ENCODE measurements at regions not wholly inside any gene's neighbourhood (a gene's known extent, or its start where the extent isn't known, plus 50 kb on each side); places are given as distances from the start of the nearest gene placed in this dataset.

- DNase-seq (ENCODE audit: low read depth in 2 of 2), result no peak
Measured at GRCh38 chr15:69953051-69953450, 144.7 kb downstream of the TLE3 start.

DNA sequence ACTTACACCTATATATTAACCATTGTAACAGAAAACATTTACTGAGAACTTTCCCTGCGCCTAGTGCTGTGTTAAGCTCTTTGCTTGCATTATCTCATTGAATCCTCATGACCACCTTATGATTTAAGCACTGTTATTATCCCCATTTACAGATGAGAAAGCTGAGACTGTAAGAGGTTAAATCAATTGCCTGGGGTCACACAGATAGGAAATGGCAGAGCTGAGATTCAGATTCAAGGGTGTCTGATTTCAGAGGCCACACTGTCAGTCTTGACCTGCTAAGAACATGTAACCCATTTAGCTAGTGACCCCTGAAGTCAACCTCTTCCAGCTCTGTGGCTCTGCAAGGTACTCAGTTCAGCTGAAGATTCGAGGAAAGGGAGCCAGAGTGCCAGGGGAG, 143.9 kb downstream of the TLE3 start:
- Histone ChIP-seq H4K20me1 (ENCODE audit: control insufficient read depth, extremely low read depth, insufficient read depth, low read length) (no peaks in the 10 kb centered on the region), H3K4me3 (replicated peaks in 1 of 4; ENCODE audit: control extremely low read depth in 1 of 4, insufficient read depth in 1 of 4, low read depth in 3 of 4, low read length in 4 of 4) (no peak overlapping the region), H3K36me3 (ENCODE audit: control insufficient read depth, insufficient read depth, low read length) (no peaks in the 10 kb centered on the region), H3K9ac (ENCODE audit: insufficient read depth, low read length) (no peak overlapping the region), H3K79me2 (ENCODE audit: control insufficient read depth, insufficient read depth, low read length) (no peaks in the 10 kb centered on the region), H3K4me1 (ENCODE audit: control insufficient read depth, extremely low read depth, insufficient read depth, low read length) (no peaks in the 10 kb centered on the region), H2AFZ (ENCODE audit: low read length) (no peak overlapping the region), H3K4me2 (ENCODE audit: extremely low read depth, insufficient read depth, low read length) (no peak overlapping the region), H3K27ac (ENCODE audit: insufficient read depth, low read length) (no peak overlapping the region), H3K9me3 (ENCODE audit: control insufficient read depth, insufficient read depth, low read depth, low read length) (no peaks in the 10 kb centered on the region), H3K27me3 (ENCODE audit: control insufficient read depth, insufficient read depth, low read length) (no peaks in the 10 kb centered on the region)
- no peak for DNase-seq (ENCODE audit: low read depth in 2 of 2)
- TF ChIP-seq EZH2 (IDR thresholded peaks at IDR 0.05; ENCODE audit: low read length, missing control alignments) (no peak), CTCF (conservative IDR thresholded peaks at IDR 0.05 in 1 of 2, IDR thresholded peaks at IDR 0.05 in 1 of 2; ENCODE audit: low read depth in 1 of 2, low read length in 2 of 2) (no peak)

More at GRCh38 chr15:69953051-69953450, 144.7 kb downstream of the TLE3 start:
- Histone ChIP-seq H3K4me2 (ENCODE audit: extremely low read depth, insufficient read depth, low read length) (no peak overlapping the region), H3K27ac (ENCODE audit: insufficient read depth, low read length) (no peak overlapping the region), H3K4me1 (ENCODE audit: control insufficient read depth, extremely low read depth, insufficient read depth, low read length) (no peaks in the 10 kb centered on the region), H3K9me3 (ENCODE audit: control insufficient read depth, insufficient read depth, low read depth, low read length) (no peaks in the 10 kb centered on the region), H3K36me3 (ENCODE audit: control insufficient read depth, insufficient read depth, low read length) (no peaks in the 10 kb centered on the region), H3K79me2 (ENCODE audit: control insufficient read depth, insufficient read depth, low read length) (no peaks in the 10 kb centered on the region), H3K27me3 (ENCODE audit: control insufficient read depth, insufficient read depth, low read length) (no peaks in the 10 kb centered on the region), H2AFZ (ENCODE audit: low read length) (no peak overlapping the region), H4K20me1 (ENCODE audit: control insufficient read depth, extremely low read depth, insufficient read depth, low read length) (no peaks in the 10 kb centered on the region), H3K4me3 (replicated peaks in 1 of 4; ENCODE audit: control extremely low read depth in 1 of 4, insufficient read depth in 1 of 4, low read depth in 3 of 4, low read length in 4 of 4) (no peak overlapping the region), H3K9ac (ENCODE audit: insufficient read depth, low read length) (no peak overlapping the region)
- TF ChIP-seq EZH2 (IDR thresholded peaks at IDR 0.05; ENCODE audit: low read length, missing control alignments), result no peak
- TF ChIP-seq CTCF (conservative IDR thresholded peaks at IDR 0.05 in 1 of 2, IDR thresholded peaks at IDR 0.05 in 1 of 2; ENCODE audit: low read depth in 1 of 2, low read length in 2 of 2), result no peak

GRCh38 chr15:69954666-69955065, 143.1 kb downstream of the TLE3 start:
- DNase-seq (ENCODE audit: low read depth in 2 of 2), result no peak
- Histone ChIP-seq H3K36me3 (ENCODE audit: control insufficient read depth, insufficient read depth, low read length) (no peaks in the 10 kb centered on the region), H3K9me3 (ENCODE audit: control insufficient read depth, insufficient read depth, low read depth, low read length) (no peaks in the 10 kb centered on the region), H3K79me2 (ENCODE audit: control insufficient read depth, insufficient read depth, low read length) (no peaks in the 10 kb centered on the region), H3K4me3 (replicated peaks in 1 of 4; ENCODE audit: control extremely low read depth in 1 of 4, insufficient read depth in 1 of 4, low read depth in 3 of 4, low read length in 4 of 4) (no peak overlapping the region), H2AFZ (ENCODE audit: low read length) (no peak overlapping the region), H4K20me1 (ENCODE audit: control insufficient read depth, extremely low read depth, insufficient read depth, low read length) (no peaks in the 10 kb centered on the region), H3K4me1 (ENCODE audit: control insufficient read depth, extremely low read depth, insufficient read depth, low read length) (no peaks in the 10 kb centered on the region), H3K27ac (ENCODE audit: insufficient read depth, low read length) (no peak overlapping the region), H3K4me2 (ENCODE audit: extremely low read depth, insufficient read depth, low read length) (no peak overlapping the region), H3K27me3 (ENCODE audit: control insufficient read depth, insufficient read depth, low read length) (no peaks in the 10 kb centered on the region), H3K9ac (ENCODE audit: insufficient read depth, low read length) (no peak overlapping the region)
- TF ChIP-seq EZH2 (IDR thresholded peaks at IDR 0.05; ENCODE audit: low read length, missing control alignments) (no peak), CTCF (conservative IDR thresholded peaks at IDR 0.05 in 1 of 2, IDR thresholded peaks at IDR 0.05 in 1 of 2; ENCODE audit: low read depth in 1 of 2, low read length in 2 of 2) (no peak)
